CD14-positive monocyte (primary cell): ENCODE measurements at regions not wholly inside any gene's neighbourhood (a gene's known extent, or its start where the extent isn't known, plus 50 kb on each side); places are given as distances from the start of the nearest gene placed in this dataset.

ENCODE experiments used
- DNase-seq, 3 donors: peaks; one replicate each; pipeline ENCODE4 v3.0.0-alpha.2; 2011 to 2022
- H2AFZ ChIP-seq: 2 replicates; pipeline ENCODE4 v1.6.0; 2012; ENCODE audit warnings: mild to moderate bottlenecking, low read depth, low read length, inconsistent platforms; ENCODE audit not compliant: insufficient read depth, poor library complexity, severe bottlenecking
- H3K27ac ChIP-seq, 2 donors: 1 replicate in 1 of 2; 2 replicates in 1 of 2; pipeline ENCODE4 v1.5.1; 2012 to 2013; ENCODE audit warnings: low read length in 2 of 2, control low read depth in 1 of 2, inconsistent platforms in 1 of 2, low read depth in 1 of 2, mild to moderate bottlenecking in 1 of 2
- H3K27me3 ChIP-seq, 2 donors: one replicate each; pipeline versions ENCODE4 v1.6.0 to v1.6.1; 2011 to 2013; ENCODE audit warnings: low read length in 2 of 2; ENCODE audit not compliant: control insufficient read depth in 2 of 2, insufficient read depth in 2 of 2
- H3K36me3 ChIP-seq, 2 donors: replicated peaks in 1 of 2; 1 replicate in 1 of 2; 2 replicates in 1 of 2; pipeline versions ENCODE4 v1.5.1 to v1.6.1; 2012 to 2013; ENCODE audit warnings: low read length in 2 of 2, control low read depth in 1 of 2, inconsistent platforms in 1 of 2, mild to moderate bottlenecking in 1 of 2; ENCODE audit not compliant: insufficient read depth in 2 of 2, control insufficient read depth in 1 of 2
- H3K4me1 ChIP-seq, 2 donors: 1 replicate in 1 of 2; 2 replicates in 1 of 2; pipeline versions ENCODE4 v1.5.1 to v1.6.1; 2012 to 2013; ENCODE audit warnings: low read length in 2 of 2, control low read depth in 1 of 2, inconsistent platforms in 1 of 2, mild to moderate bottlenecking in 1 of 2, moderate library complexity in 1 of 2; ENCODE audit not compliant: insufficient read depth in 2 of 2, control insufficient read depth in 1 of 2
- H3K4me2 ChIP-seq: replicated peaks from 2 replicates; pipeline ENCODE3; 2012; ENCODE audit warnings: low read length, moderate library complexity, mild to moderate bottlenecking; ENCODE audit not compliant: poor library complexity, severe bottlenecking; ENCODE audit errors: extremely low read depth
- H3K4me3 ChIP-seq, 3 experiments: fragments of 200-600 bp in 1 of 3; sonication (generic) in 1 of 3; replicated peaks in 1 of 3; 1 replicate in 2 of 3; 2 replicates in 1 of 3; pipeline ENCODE4 v1.5.1; 2011 to 2013; ENCODE audit warnings: low read length in 3 of 3, mild to moderate bottlenecking in 3 of 3, control low read depth in 2 of 3, low read depth in 2 of 3, inconsistent platforms in 1 of 3, moderate library complexity in 1 of 3
- H3K79me2 ChIP-seq: 2 replicates; pipeline ENCODE4 v1.6.0; 2012; ENCODE audit warnings: mild to moderate bottlenecking, control low read depth, inconsistent platforms, low read length, moderate library complexity; ENCODE audit not compliant: insufficient read depth
- H3K9ac ChIP-seq: 2 replicates; pipeline ENCODE4 v1.6.0; 2017; ENCODE audit warnings: low read length, mild to moderate bottlenecking; ENCODE audit not compliant: insufficient read depth, poor library complexity, severe bottlenecking
- H3K9me3 ChIP-seq, 2 donors: replicated peaks in 1 of 2; 1 replicate in 1 of 2; 2 replicates in 1 of 2; pipeline versions ENCODE4 v1.5.1 to v1.6.1; 2012 to 2013; ENCODE audit warnings: low read length in 2 of 2, control low read depth in 1 of 2; ENCODE audit not compliant: control insufficient read depth in 1 of 2, insufficient read depth in 1 of 2
- H4K20me1 ChIP-seq: 2 replicates; pipeline ENCODE4 v1.6.0; 2012; ENCODE audit warnings: mild to moderate bottlenecking, low read length, control low read depth, moderate library complexity; ENCODE audit not compliant: insufficient read depth
- H3K27ac Mint-ChIP-seq, 7 donors: one replicate each; pipeline ENCODE4 v1.8.0; 2020; ENCODE audit warnings: mild to moderate bottlenecking in 7 of 7, mixed read lengths in 7 of 7, moderate library complexity in 6 of 7, inconsistent platforms in 2 of 7
- H3K27me3 Mint-ChIP-seq, 3 donors: one replicate each; pipeline ENCODE4 v1.8.0; 2021 to 2022; ENCODE audit warnings: low read depth in 3 of 3, mild to moderate bottlenecking in 3 of 3, mixed read lengths in 3 of 3, moderate library complexity in 3 of 3, inconsistent platforms in 1 of 3
- H3K36me3 Mint-ChIP-seq, 2 donors: one replicate each; pipeline ENCODE4 v1.8.0; 2020; ENCODE audit warnings: mixed read lengths in 2 of 2, inconsistent platforms in 1 of 2, mild to moderate bottlenecking in 1 of 2
- H3K4me1 Mint-ChIP-seq: one replicate; pipeline ENCODE4 v1.8.0; 2020; ENCODE audit warnings: mild to moderate bottlenecking, mixed read lengths
- H3K4me3 Mint-ChIP-seq, 2 donors: one replicate each; pipeline ENCODE4 v1.8.0; 2020; ENCODE audit warnings: mild to moderate bottlenecking in 2 of 2, mixed read lengths in 2 of 2, moderate library complexity in 1 of 2
- H3K9me3 Mint-ChIP-seq, 7 donors: one replicate each; pipeline ENCODE4 v1.8.0; 2020 to 2022; ENCODE audit warnings: mixed read lengths in 7 of 7, mild to moderate bottlenecking in 6 of 7, moderate library complexity in 6 of 7, inconsistent platforms in 2 of 7
- WGBS: methylation state at CpG from one replicate; pipeline ENCODE4 v1.1.5; 2013; ENCODE audit warnings: missing lambda C conversion rate; ENCODE audit not compliant: insufficient coverage; 5-methylcytosine and 5-hydroxymethylcytosine counted together
- intact Hi-C, 2 donors: fragments of 100-400 bp; cut with micrococcal nuclease; formaldehyde crosslinking; loops; one replicate each; pipeline versions ENCODE4 v1.15.0 to v1.15.1; 2023
- TF ChIP-seq, protein P1 (sequence below): fragments of 200-600 bp; IDR thresholded peaks from one replicate; pipeline ENCODE4 v1.8.0; 2022; ENCODE audit warnings: antibody characterized with exemption, mild to moderate bottlenecking

GRCh38 chr5:117393125-117393524 lies 818.5 kb upstream of the SEMA6A start:
- Histone ChIP-seq H3K4me1 (no peaks in the 10 kb centered on the region), H3K4me2 (no peak overlapping the region), H4K20me1 (no peaks in the 10 kb centered on the region), H3K27me3 (no peaks in the 10 kb centered on the region), H3K4me3 (no peak overlapping the region), H2AFZ (no peak overlapping the region), H3K36me3 (no peaks in the 10 kb centered on the region), H3K9ac (no peak overlapping the region), H3K27ac (no peak overlapping the region), H3K79me2 (no peaks in the 10 kb centered on the region), H3K9me3 (no peaks in the 10 kb centered on the region)
- no peak for DNase-seq
- TF ChIP-seq, protein P1, sequence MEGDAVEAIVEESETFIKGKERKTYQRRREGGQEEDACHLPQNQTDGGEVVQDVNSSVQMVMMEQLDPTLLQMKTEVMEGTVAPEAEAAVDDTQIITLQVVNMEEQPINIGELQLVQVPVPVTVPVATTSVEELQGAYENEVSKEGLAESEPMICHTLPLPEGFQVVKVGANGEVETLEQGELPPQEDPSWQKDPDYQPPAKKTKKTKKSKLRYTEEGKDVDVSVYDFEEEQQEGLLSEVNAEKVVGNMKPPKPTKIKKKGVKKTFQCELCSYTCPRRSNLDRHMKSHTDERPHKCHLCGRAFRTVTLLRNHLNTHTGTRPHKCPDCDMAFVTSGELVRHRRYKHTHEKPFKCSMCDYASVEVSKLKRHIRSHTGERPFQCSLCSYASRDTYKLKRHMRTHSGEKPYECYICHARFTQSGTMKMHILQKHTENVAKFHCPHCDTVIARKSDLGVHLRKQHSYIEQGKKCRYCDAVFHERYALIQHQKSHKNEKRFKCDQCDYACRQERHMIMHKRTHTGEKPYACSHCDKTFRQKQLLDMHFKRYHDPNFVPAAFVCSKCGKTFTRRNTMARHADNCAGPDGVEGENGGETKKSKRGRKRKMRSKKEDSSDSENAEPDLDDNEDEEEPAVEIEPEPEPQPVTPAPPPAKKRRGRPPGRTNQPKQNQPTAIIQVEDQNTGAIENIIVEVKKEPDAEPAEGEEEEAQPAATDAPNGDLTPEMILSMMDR = no peak
- intact Hi-C loops = no loop called here
- Mint-ChIP-seq H3K27me3 (no peaks in the 10 kb centered on the region), H3K4me1 (no peaks in the 10 kb centered on the region), H3K27ac (no peak overlapping the region), H3K9me3 (peaks cover 0 to 5% (median 0%) of the 10 kb centered on the region in 7 donors), H3K36me3 (no peaks in the 10 kb centered on the region), H3K4me3 (no peak overlapping the region)
- no CpG with 5 or more reads among the region's 2 CpGs for WGBS

- H3K9me3 Mint-ChIP-seq = peaks cover 0 to 10% (median 3%) of the 10 kb centered on the region in 7 donors
- no peaks in the 10 kb centered on the region for H4K20me1 ChIP-seq
- no peaks in the 10 kb centered on the region for H3K36me3 ChIP-seq
- H3K79me2 ChIP-seq = no peaks in the 10 kb centered on the region
- no peak overlapping the region for H3K4me2 ChIP-seq
- H3K4me1 Mint-ChIP-seq = no peaks in the 10 kb centered on the region
- H3K27me3 Mint-ChIP-seq = no peaks in the 10 kb centered on the region
- H3K9me3 ChIP-seq = no peaks in the 10 kb centered on the region
- DNase-seq = no peak
- no peaks in the 10 kb centered on the region for H3K27me3 ChIP-seq
- H3K4me3 ChIP-seq = no peak overlapping the region
- H3K36me3 Mint-ChIP-seq = no peaks in the 10 kb centered on the region
- no peaks in the 10 kb centered on the region for H3K4me1 ChIP-seq
- H2AFZ ChIP-seq = no peak overlapping the region
- no peak overlapping the region for H3K27ac ChIP-seq
- H3K9ac ChIP-seq = no peak overlapping the region
- H3K4me3 Mint-ChIP-seq = no peak overlapping the region
- TF ChIP-seq, protein P1 = no peak
- intact Hi-C loops = no loop called here
- H3K27ac Mint-ChIP-seq = no peak overlapping the region
Observed at GRCh38 chr5:117380316-117380715, 805.7 kb upstream of the SEMA6A start.
